ENCODE measurements at regions not wholly inside any gene's neighbourhood (a gene's known extent, or its start where the extent isn't known, plus 50 kb on each side); places are given as distances from the start of the nearest gene placed in this dataset.

DNA sequence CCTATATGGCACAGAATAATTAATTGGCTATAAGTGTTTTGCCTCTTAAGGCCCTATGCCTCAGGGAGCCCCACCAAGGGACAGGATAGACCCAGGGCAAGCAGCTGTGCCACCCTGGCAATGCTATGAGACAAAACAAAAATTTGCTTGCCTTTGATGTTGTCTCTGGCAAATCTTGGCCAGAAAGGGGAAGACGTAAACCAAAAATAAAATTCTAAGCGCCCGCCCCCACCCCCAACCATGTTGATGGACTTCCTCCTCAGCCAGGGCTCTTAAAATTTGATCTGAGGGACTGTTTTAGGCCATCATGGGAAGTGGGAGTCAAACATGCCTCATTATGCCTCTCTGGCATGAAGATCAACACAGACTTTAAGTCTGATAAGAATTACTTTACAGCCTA is 130.5 kb upstream of the APOOL start:
- Histone ChIP-seq H3K36me3 (ENCODE audit: control insufficient read depth, insufficient read depth, low read length) (no peaks in the 10 kb centered on the region), H3K4me3 (ENCODE audit: low read depth, low read length) (no peak overlapping the region), H3K9ac (no peak overlapping the region), H3K4me1 (no peaks in the 10 kb centered on the region), H3K9me3 (ENCODE audit: control insufficient read depth, low read length) (no peaks in the 10 kb centered on the region), H3K79me2 (no peaks in the 10 kb centered on the region), H3K27ac (no peak overlapping the region), H3K4me2 (ENCODE audit: low read length) (no peak overlapping the region), H3K27me3 (ENCODE audit: control insufficient read depth, insufficient read depth, low read length) (no peaks in the 10 kb centered on the region), H2AFZ (no peak overlapping the region)
- TF ChIP-seq, protein P1, sequence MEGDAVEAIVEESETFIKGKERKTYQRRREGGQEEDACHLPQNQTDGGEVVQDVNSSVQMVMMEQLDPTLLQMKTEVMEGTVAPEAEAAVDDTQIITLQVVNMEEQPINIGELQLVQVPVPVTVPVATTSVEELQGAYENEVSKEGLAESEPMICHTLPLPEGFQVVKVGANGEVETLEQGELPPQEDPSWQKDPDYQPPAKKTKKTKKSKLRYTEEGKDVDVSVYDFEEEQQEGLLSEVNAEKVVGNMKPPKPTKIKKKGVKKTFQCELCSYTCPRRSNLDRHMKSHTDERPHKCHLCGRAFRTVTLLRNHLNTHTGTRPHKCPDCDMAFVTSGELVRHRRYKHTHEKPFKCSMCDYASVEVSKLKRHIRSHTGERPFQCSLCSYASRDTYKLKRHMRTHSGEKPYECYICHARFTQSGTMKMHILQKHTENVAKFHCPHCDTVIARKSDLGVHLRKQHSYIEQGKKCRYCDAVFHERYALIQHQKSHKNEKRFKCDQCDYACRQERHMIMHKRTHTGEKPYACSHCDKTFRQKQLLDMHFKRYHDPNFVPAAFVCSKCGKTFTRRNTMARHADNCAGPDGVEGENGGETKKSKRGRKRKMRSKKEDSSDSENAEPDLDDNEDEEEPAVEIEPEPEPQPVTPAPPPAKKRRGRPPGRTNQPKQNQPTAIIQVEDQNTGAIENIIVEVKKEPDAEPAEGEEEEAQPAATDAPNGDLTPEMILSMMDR (IDR thresholded peaks at IDR 0.05), result no peak

DNA sequence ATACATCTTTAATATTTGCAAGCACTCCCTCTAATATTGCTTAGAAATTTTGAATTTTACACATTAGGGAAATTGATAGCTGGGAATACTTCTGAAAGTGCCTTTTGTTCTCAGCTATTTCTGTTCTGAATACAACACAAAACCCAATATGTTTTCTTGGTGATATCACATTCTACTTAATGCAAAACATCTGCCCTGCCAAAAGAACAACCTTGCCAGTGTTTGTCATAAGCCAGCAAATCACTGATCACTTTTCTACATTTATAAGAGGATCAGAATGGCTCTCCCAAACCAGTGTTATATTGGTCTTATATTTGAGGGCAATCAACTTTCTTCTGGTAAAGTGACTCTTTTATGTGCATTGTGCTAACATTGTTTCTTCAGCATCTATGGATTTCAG is 126.8 kb upstream of the APOOL start:
- no peaks in the 10 kb centered on the region for H3K27me3 ChIP-seq (ENCODE audit: control insufficient read depth, insufficient read depth, low read length)
- no peaks in the 10 kb centered on the region for H3K9me3 ChIP-seq (ENCODE audit: control insufficient read depth, low read length)
- TF ChIP-seq, protein P1 (IDR thresholded peaks at IDR 0.05), result no peak
- H3K36me3 ChIP-seq (ENCODE audit: control insufficient read depth, insufficient read depth, low read length), result no peaks in the 10 kb centered on the region
- no peaks in the 10 kb centered on the region for H3K79me2 ChIP-seq
- H2AFZ ChIP-seq, result no peak overlapping the region
- no peak overlapping the region for H3K9ac ChIP-seq
- no peak overlapping the region for H3K4me2 ChIP-seq (ENCODE audit: low read length)
- H3K27ac ChIP-seq, result no peak overlapping the region
- no peak overlapping the region for H3K4me3 ChIP-seq (ENCODE audit: low read depth, low read length)
- H3K4me1 ChIP-seq, result no peaks in the 10 kb centered on the region

DNA sequence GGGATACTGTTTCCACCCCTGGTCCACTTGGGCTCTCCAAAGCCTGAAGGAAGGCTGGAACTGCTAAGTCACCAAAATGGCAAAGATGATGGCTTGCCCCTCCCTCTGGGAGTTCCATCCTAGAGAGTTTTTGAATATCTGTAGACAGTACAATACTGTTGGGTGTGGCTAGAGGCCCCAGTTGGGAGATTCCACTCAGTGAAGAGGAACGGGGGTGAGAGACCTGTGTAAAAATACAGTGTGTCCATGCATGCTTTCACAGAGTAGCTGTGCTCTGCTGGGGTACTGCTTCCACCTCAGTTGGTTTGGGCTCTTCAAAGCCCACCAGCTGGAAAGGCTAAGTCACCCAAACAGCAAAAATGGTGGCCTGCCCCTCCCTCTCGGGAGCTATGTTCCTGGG is 109.8 kb upstream of the APOOL start:
- Histone ChIP-seq H3K36me3 (ENCODE audit: control insufficient read depth, insufficient read depth, low read length) (no peaks in the 10 kb centered on the region), H2AFZ (no peak overlapping the region), H3K27ac (no peak overlapping the region), H3K27me3 (ENCODE audit: control insufficient read depth, insufficient read depth, low read length) (no peaks in the 10 kb centered on the region), H3K9ac (no peak overlapping the region), H3K79me2 (no peaks in the 10 kb centered on the region), H3K4me1 (no peaks in the 10 kb centered on the region), H3K4me2 (ENCODE audit: low read length) (no peak overlapping the region), H3K9me3 (ENCODE audit: control insufficient read depth, low read length) (no peaks in the 10 kb centered on the region), H3K4me3 (ENCODE audit: low read depth, low read length) (no peak overlapping the region)
- TF ChIP-seq, protein P1 (IDR thresholded peaks at IDR 0.05), result no peak

DNA sequence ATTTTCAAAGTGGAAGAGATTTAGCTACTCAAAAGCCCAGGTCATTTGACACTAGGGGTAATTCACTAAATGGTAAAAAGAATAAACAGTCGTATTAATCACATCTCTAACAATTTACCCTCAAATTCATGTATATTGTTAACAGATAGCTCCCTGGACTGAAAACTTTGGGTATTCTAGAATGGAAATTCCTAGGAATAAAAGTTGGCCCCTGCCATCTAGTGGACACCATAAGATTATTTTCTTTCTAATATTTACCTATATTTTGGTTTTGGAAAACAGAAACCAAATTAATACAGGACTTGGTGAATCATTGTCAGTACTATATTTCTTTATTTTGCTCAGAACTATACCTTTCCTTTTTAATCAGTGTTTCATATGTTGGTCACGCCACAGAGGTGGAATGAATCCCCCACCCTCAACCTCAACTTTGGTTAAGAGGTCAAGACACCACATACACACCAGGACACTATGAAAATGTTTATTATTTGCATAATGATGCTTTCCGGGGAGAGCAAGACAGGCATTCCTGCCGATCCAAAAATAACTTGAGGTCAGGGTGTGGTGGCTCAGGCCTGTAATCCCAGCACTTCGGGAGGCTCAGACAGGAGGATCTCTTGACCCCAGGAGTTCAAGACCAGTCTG is 96.2 kb upstream of the APOOL start:
- H2AFZ ChIP-seq, result no peak overlapping the region
- H3K27me3 ChIP-seq (ENCODE audit: control insufficient read depth, insufficient read depth, low read length), result no peaks in the 10 kb centered on the region
- H3K27ac ChIP-seq, result no peak overlapping the region
- no peak overlapping the region for H3K9ac ChIP-seq
- H3K36me3 ChIP-seq (ENCODE audit: control insufficient read depth, insufficient read depth, low read length), result no peaks in the 10 kb centered on the region
- TF ChIP-seq, protein P1 (IDR thresholded peaks at IDR 0.05), result no peak
- H3K4me3 ChIP-seq (ENCODE audit: low read depth, low read length), result no peak overlapping the region
- H3K9me3 ChIP-seq (ENCODE audit: control insufficient read depth, low read length), result no peaks in the 10 kb centered on the region
- no peak overlapping the region for H3K4me2 ChIP-seq (ENCODE audit: low read length)
- no peaks in the 10 kb centered on the region for H3K4me1 ChIP-seq
- H3K79me2 ChIP-seq, result no peaks in the 10 kb centered on the region

DNA sequence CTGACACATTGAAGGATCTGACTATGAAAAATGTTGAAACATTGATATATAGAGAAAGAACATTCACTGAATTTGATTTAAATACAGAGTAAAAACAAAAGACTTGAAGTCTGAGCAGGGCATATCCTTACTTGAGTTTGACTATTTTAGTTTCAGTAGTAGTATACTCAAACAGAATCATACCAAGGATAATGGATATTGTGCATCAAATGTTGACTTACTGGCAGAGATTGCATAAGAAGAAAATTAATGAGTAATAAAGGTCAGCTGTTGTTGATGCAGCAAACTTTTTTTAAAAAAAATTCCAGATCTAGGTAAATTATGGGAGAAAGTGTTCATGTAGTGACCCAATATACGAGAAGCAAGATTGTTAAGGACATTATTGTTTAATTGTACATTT is 94.5 kb upstream of the APOOL start:
- TF ChIP-seq, protein P1 (IDR thresholded peaks at IDR 0.05), result no peak
- no peaks in the 10 kb centered on the region for H3K4me1 ChIP-seq

More for the DNA sequence above, 94.5 kb upstream of the APOOL start:
- H3K36me3 ChIP-seq (ENCODE audit: control insufficient read depth, insufficient read depth, low read length), result no peaks in the 10 kb centered on the region
- H3K4me2 ChIP-seq (ENCODE audit: low read length), result no peak overlapping the region
- no peak overlapping the region for H3K4me3 ChIP-seq (ENCODE audit: low read depth, low read length)
- H3K27ac ChIP-seq, result no peak overlapping the region
- no peak overlapping the region for H2AFZ ChIP-seq
- no peaks in the 10 kb centered on the region for H3K27me3 ChIP-seq (ENCODE audit: control insufficient read depth, insufficient read depth, low read length)
- H3K9me3 ChIP-seq (ENCODE audit: control insufficient read depth, low read length), result no peaks in the 10 kb centered on the region
- H3K9ac ChIP-seq, result no peak overlapping the region
- H3K79me2 ChIP-seq, result no peaks in the 10 kb centered on the region
